NOMO-1 (cell line): ENCODE measurements at regions not wholly inside any gene's neighbourhood (a gene's known extent, or its start where the extent isn't known, plus 50 kb on each side); places are given as distances from the start of the nearest gene placed in this dataset.
"Not testable (repeated sequence)": the region's sequence is repeated elsewhere in the genome, so short reads cannot be mapped to it uniquely, and the experiment has no call there.

Experiments used
- DNase-seq, 2 experiments: peaks; one replicate each; lab custom pipeline; 2025; ENCODE audit not compliant: unreplicated experiment in 2 of 2; lab: John Stamatoyannopoulos, UW

DNA sequence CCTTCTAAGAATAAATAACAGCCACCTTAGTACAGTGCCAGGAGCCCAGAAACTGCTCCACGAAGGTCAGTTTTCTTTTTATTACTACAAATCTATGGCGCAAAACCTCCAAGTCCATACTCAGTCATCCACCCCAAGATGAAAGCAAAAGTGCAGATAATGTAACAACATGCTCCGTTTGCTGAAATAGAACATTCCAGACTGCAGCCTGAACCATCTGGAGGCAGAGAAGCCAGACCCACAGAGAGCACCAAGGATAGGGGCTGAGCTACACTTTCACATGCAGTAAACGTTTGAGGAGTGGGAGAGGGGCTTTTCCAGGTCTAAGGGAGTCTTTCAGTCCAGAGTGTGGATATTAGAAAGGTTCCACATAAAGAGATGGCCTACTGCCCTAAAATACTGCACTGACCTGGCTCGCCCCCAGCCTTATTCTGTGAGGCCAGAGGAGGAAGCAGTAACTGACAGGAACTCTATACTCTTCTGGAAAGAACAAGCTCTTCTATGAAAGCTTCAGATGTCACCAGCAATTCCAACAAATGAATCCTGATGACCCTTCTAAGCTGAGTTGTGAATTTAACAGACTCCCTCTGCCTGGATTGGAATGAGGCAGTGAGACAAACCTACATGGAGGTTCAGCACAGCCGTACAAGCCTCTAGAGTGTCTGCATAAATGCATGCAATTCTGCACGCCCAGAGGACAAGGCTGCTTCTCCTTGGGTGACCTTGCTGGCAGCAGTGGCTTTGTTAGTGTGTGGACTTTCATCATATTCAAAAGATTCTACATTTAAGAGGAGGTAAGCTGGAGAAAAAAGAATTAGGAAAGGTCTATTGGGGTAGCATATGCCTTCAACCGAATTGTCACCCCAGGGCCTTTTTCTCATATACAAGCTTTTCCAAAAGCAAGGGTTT, 153.9 kb upstream of the EGLN3 start:
- no peak for DNase-seq

DNA sequence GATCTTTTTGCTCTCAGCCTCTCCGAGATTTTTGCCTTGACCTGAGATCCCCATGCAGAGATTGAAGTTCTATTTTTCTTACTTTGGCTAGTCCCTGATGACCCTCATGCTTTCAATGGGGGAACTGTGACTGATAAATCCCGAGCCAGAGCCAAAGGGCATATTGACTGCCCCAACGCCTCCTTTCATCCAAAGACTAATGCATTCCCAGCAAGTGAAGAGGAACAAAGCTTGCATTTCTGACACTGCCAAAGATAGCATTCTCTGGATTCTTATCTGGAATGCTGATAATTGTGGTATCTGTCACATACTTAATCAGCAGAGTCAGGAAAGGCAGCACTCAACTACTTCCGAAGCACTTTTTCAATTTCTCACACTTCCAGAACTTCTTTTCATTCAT, 152.3 kb upstream of the EGLN3 start:
- no peak for DNase-seq

DNA sequence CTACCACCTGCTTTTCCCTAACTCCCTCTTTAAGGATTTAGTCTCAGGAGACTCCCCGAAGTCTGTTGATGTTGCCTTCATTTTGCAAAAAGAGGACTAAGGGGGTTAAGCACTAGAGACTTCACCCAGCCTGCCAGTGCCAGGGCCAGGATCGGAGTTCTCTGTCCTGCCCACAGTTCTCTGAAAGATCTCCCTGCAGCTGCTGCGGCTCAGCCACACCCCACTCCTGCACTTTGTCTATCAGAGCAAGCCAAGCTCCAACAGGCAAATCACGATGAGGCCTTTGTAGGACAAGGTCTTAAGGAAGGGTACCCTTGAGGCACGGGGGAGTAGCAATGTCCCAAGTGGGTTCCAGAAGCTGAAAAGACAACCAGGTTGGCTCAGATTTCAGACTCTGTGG, 148.8 kb upstream of the EGLN3 start:
- DNase-seq: no peak

DNA sequence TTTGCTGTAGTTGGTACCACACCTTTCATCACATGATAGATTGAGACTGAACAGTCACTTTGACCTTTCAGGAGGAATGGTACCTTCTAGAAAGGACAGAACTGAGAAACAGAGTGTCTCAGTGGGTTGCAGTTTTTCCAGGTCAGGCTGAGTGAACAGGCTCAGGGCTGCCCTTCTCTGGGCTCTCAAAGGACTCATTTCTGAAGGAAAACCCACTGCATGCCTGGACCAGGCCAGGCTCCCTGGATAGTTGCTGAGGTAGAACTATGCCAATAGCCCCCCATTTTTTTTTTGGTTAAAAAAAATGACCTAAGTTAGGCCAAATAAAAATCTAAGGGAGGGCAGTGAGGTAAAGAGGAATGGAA, 148.1 kb upstream of the EGLN3 start:
- no peak for DNase-seq

DNA sequence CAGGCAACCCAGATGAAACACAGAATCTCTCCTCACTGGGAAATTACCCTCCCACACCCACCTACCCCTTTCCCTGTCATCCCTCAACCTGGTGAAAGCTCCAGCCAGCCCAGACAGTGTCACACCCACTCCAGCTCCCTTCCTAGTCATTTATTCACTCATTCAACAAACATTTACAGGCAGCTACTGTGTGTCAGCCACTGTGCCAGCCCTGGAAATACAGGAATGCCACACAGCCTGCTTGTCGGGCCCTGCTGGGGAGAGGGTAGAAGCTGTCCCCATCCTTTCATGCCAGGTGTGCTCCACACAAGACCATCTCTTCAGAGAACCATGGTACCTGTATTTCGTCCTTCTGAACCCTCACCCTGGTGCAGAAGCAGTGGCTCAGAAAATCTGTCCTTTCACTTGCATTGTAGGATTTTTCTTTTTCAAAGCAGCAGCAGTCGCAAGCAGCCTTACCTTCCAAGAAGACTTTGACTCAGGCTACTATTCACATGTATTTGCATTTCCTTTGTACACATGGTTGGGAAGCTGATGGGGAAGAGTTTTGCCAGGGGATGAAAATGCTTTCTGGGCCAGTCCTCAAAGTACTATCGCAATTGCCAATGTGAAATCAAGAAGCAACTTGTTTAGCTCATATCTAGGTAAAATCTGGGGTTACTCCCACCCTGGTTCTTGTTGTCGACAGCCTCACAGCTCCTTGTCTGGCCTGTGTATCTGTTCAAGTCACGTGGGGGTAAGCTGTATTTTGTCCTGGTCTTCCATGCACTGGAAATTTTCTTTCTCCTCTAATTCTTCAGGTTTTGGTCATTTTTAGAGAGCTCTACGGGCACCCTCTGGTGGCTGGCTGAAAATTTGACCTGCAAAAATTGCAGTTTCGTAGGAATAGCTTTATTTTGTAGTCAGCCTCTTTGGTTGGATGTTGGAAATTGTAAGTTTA, 147.4 kb upstream of the EGLN3 start:
- DNase-seq: peak in 1 of 2 experiments; percentile 22

DNA sequence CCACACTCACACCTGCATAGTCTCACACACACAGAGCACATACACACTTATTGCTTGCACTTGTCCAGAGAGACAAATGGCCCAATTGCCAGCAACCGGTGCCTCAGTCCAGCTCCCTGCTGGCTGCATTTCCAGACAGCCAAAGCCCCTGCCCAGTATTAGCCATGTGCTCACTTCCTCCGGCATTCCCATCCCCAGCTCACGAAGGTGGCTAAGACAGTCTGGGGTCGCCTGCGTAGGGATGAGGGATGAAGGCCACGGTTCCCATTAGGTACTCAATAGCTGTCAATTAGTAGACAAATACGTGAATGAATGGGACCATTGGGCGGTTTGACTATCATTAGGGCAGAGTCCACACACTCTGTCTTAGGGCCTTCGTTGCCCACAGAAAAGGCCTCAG, 146.8 kb upstream of the EGLN3 start:
- DNase-seq: no peak

DNA sequence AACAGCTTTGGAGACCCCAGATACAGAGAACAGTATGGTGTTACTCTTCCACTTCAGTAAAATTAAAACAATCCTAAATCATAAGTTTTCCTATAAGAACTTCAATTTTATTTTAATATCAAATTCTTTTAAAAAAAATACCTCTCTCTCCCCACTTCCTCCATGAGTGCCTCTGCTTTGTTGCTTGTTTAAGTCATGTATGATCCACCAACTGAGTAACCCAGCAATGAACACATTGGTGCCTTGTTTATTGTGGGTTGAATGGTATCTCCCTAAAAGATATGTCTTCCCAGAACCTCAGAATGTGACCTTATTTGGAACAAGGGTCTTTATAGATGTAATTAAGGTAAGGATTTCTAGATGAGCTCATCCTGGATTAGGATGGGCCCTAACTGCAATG, 143.5 kb upstream of the EGLN3 start:
- no peak for DNase-seq

DNA sequence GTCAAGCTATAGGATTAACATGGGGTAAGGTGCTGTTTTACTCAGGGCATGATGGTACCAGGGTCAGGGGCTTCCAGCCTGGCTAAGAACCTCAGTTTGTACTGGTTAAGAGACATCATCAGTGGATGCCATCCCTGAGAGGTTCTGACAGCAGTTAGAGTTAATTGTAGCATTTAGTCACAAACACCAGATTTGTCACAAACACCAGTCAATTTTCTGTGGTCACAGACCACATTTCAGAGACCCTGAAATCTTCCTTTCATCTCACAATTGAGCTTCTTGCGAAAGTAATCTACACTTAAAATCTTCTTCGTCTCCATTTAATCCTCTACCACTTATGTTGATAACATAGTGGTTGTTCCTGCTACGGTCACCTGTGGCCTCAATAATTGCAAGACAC, 143.0 kb upstream of the EGLN3 start:
- no peak for DNase-seq

DNA sequence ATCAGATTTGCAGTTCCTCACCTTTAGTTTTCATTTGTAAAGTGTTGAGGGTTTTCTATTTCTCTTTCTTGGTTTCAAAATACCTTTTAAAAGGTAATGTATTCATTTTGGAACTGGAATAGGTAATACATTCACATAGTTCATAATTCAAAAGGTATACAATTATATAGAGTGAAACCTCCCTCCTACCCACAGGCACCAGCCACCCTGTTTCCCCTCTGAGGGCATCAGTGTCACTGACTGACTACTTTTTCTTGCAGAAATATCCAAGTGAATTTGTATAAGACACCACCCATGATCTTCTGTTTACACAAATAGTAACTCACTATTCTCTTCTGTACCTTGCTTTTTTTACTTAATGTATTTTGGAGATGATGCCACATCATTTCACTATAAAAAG, 139.6 kb upstream of the EGLN3 start:
- no peak for DNase-seq

DNA sequence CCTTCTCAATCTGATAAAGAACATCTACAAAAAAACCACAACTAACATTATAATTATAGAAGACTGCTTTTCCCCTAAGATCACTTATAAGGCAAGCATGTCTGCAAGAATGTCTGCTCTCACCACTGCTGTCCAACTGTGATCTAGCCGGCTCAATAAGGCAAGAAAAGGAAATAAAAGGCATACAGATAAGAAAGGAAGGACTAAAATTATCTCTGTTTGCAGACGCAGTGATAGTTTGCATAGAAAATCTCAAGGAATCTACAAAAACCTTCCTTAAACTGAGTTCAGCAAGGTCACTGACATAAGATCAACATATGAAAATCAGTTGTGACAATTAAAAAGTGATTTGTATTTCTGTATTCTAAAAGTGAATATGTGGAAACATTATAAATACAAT, 138.0 kb upstream of the EGLN3 start:
- DNase-seq: no peak

DNA sequence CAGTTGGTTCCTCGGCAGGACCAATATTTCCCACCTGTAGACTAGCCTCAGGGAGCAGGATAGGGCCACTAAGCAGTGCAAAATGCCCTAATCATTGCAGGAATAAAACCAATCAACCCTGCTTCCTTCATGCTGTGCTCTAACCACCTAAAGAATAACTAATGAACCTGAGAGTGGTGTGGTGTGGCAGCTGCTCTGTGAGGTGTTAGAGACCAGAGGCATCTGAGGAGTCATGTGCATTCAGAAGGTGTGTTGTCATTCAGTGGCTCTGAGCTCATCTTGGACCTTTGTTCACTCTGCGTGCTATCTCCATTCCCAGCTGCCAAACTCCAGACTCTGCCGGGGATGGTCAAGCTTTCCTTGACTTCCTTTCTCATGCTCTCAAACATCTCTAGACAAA, 136.7 kb upstream of the EGLN3 start:
- DNase-seq: no peak

DNA sequence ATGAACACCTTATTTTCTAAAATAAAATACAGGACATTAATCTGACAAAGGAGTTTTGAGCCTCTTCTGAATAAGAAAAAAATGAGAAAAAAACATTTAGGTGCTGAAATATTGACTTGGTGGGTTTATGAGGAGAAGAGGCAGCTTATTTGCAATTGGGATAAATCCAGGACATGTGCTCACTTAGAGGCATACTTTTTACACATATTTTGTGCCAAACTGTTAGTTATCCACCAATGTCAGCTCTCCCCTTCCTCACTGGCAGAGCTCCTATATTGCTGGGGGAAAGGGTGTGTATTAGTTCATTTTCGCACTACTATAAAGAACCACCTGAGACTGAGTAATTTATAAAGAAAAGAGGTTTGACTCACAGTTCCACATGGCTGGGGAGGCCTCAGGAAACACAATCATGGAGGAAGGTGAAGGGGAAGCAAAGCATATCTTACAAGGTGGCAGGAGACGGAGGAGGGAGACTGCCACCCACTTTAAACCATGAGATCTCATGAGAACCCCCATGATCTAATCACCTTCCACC, 135.4 kb upstream of the EGLN3 start:
- DNase-seq: no peak

DNA sequence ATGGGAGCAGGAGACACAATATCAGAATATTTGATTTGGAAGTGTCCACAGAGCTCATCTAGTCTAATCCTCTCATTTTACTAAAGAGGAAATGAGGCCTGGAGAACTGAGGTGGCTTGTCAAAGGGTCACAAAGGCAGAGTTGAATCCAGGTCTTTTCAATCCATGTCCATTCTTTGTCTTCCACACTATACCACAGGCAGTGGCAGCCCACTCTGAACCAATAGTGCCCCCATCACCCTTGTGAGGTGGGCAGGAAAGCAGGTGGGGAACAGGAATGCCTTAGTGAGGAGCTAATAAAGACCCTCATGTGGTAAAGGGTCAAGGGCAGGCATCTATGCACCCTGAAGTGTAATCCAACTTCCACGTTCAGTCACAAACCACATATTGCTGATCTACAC, 134.8 kb upstream of the EGLN3 start:
- no peak for DNase-seq

DNA sequence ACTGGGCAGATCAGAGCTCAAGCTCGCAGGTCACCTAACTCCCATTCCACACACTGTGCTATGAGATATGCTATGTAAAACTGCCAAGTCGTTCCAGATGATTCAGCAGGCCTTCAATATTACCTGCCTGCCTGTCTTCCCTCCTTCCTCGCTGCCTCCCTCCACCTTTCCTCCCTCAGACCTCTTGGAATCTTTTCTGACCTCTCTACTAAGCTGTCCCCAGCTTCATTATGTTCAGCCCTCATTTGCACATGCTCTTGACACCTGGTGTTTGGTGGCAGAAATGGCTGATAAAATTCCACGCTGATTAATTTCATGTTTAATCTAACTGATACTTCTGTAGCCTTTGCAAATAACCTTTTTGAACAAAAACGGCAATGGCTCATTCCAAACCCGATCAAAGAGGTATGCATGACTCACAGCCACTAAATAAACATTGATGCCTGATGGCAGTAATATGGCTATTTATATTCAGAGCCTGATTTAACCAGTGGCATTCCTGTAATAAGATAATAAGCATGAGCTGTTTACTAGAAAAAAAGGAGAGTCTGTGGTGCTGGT, 130.8 kb upstream of the EGLN3 start:
- DNase-seq: no peak

DNA sequence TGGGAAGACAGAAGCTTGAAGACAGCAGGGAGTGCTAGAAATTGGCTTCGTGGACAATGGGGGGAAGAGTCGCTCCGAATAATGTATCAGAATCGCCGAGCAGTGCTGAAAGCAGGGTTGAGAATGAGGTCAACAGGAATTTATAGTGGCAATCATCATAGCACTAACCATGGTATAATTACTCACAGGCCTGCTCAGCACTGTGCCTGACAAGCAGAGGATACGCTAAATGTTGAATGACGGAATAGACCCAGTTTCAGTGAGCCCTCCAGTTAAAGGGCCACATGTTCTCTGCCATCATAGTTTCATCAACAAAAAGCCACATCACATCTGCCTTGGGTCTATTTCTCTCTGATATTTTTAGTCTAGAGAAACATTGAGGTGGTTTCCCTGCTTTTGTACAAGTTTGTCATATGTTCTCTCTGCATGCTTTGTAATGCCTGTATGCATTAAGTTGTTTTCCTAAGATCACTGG, 130.3 kb upstream of the EGLN3 start:
- DNase-seq: no peak

DNA sequence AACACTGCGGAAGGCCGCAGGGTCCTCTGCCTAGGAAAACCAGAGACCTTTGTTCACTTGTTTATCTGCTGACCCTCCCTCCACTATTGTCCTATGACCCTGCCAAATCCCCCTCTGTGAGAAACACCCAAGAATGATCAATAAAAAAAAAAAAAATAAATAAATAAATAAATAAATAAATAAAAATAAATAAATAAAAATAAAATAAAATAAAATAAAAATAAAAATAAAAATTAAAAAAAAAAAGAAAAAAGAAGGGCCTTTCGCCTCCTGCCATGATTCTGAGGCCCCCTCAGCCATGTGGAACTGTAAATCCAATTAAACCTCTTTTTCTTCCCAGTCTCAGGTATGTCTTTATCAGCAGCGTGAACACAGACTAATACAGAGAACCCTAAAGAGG, 128.8 kb upstream of the EGLN3 start:
- not testable (repeated sequence) for DNase-seq

DNA sequence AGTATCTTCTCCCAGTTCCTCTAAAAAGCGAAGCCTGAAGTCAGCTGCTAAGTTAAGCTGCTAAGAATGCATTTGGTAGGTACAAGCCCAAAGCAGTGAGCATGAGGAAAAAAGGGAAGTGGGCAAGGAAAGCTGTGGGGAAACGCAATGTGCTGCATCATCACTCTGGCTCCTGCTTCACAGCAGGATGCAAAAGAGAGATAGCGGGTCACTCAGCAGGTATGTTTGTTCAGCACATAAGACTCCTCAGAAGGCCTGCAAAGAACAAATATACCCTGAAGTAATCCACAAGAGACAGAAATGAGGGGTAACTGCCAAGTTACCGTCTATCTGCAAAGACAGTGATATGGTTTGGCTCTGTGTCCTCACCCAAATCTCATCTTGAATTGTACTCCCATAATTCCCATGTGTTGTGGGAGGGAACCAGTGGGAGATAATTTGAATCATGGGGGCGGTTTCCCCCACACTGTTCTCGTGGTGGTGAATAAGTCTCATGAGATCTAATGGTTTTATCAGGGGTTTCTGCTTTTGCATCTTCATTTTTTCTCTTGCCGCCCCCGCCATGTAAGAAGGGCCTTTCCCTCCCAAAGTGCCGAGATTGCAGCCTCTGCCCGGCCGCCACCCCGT, 127.4 kb upstream of the EGLN3 start:
- peak; percentile 63 to 77 for DNase-seq

DNA sequence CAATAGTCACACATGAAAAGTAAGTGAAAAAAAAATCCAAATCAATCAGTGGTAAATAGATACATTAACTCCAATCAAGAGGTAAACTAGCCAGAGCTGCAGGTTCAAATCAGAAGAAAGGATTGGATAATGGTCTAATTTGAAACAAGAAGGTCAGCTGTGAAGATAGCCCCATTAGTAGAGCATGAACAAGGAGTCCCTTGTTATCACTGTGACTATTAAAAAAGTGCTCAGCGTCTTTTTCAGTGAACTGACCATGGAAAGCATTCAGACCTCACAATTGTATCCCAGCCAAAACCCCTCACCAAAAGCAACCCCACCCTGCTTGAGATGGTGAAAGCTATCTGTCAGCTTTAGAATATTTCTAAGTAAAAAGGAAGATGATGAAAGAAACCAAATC, 125.0 kb upstream of the EGLN3 start:
- no peak for DNase-seq

DNA sequence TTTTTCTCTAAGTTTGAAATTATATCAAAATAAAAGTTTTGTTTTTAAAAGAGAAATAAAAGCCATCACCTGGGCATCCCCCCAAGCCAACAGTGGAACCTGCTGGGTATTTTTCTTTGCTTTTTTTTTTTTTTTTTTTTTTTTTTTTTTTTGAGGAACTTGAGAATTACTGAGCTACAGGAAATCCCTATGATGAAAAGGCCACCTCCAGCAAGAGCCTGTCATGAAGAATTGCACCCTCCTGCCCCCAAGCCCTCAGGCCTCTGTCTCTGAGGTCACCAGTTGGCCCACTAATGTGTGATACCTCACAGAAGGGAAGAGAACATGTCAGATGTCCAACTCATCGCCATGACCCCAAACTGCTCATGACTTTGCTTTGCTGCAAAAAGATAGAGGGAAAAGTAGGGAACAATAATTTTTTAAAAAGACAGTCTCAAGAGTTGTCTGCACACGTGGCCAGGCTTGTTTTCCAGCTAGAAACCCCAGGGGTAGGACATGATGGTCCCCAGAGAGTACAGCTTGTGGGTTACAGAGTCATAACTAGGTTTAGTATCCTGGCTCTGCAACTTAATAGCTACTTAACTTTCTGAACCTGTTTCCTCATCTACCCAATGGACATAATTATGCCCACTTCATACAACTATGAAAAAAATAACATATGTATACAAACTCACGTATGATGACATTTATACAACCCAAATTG, 124.3 kb upstream of the EGLN3 start:
- DNase-seq: peak; percentile 42 to 54

DNA sequence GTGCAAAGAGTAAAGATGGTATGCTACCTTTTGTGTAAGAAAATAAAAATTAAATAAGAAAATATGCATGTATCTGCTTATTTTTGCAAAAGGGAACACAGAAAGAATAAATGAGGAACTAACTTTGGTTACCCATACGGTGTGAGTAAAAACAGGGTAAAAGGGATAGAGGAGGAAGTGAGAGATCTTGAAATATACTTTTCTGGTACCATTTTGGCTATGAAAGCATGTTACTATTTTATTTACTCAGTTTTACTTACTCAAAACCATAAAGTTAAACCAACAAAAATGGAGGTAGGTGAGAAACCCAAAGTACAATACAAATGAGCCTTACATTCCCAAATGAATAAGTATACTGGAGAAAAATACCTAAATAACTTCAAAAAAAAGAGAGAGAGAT, 122.0 kb upstream of the EGLN3 start:
- DNase-seq: no peak
